ENCODE measurements at regions not wholly inside any gene's neighbourhood (a gene's known extent, or its start where the extent isn't known, plus 50 kb on each side); places are given as distances from the start of the nearest gene placed in this dataset.

DNA sequence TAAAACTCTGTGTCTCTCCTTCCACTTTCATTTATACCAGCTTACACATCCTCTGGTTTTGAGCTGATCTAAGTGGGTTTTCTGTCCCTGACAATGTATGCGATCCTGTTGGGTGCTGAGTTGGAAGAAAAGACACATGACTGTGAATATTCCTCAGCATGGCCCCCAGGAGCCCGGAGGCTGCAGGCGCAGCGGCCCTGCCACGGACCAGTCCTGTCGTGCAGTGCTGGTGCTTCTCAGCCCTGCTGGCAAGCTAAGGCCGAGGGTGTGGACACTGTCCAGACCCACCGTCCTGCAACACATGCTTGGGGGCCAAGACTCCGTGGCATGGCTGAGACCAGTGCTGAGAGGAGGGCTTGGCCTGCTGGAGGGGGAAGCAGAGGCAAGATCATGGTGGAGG, 328.9 kb upstream of the IRX2 start:
- no peak overlapping the region for H3K27ac ChIP-seq (ENCODE audit: low read depth, low read length)
- peak overlapping the region; percentile 36; the same call in 1 of the 2 replicates for H2BK5ac ChIP-seq (ENCODE audit: low read depth, low read length)
- CTCF ChIA-PET (ENCODE audit: partially characterized antibody) = interaction anchor here (1.0 to 1.5 kb wide), 3 partner anchors 24 to 523 kb away, joined by 3 to 4 read pairs (median 4); no protein-coding TSS in a partner anchor
- H4K8ac ChIP-seq (ENCODE audit: extremely low read depth, insufficient read depth, low read length) = no peak overlapping the region; the same call in 1 of the 2 replicates
- H3K36me3 ChIP-seq (ENCODE audit: control insufficient read depth in 2 of 4, insufficient read depth in 4 of 4, low read length in 3 of 4) = no peaks in the 10 kb centered on the region
- H2BK15ac ChIP-seq (ENCODE audit: low read length) = peak overlapping the region; percentile 40; the same call in 1 of the 2 replicates
- DNase-seq (ENCODE audit: low read depth in 1 of 2, low spot score in 2 of 2) (no peak), FAIRE-seq (no peak)
- no peaks in the 10 kb centered on the region for H3K79me1 ChIP-seq (ENCODE audit: low read depth, low read length)
- peak overlapping the region; percentile 48; the same call in 1 of the 2 replicates for H3K18ac ChIP-seq (ENCODE audit: extremely low read depth, low read length)
- H4K91ac ChIP-seq (replicated peaks; ENCODE audit: insufficient read length, low read length) = peak overlapping the region; percentile 45
- no peaks in the 10 kb centered on the region for H3K9me3 ChIP-seq (ENCODE audit: insufficient read depth in 2 of 2, low read depth in 1 of 2, low read length in 1 of 2)
- H3K23me2 ChIP-seq (ENCODE audit: low read depth, low read length) = no peaks in the 10 kb centered on the region
- H3K4me2 ChIP-seq (ENCODE audit: insufficient read depth in 1 of 2, low read depth in 2 of 2, low read length in 2 of 2) = no peak overlapping the region
- H3K4me3 ChIP-seq (ENCODE audit: extremely low read depth in 1 of 4, insufficient read depth in 2 of 4, low read depth in 3 of 4, low read length in 4 of 4) = no peak overlapping the region
- no peak overlapping the region for H2BK120ac ChIP-seq (replicated peaks; ENCODE audit: low read depth, low read length)
- no peaks in the 10 kb centered on the region for H3K79me2 ChIP-seq (ENCODE audit: control insufficient read depth in 1 of 2, insufficient read depth in 2 of 2, low read length in 2 of 2)
- no peak overlapping the region for H3K14ac ChIP-seq (ENCODE audit: insufficient read length)
- no peak overlapping the region for H2AK5ac ChIP-seq (ENCODE audit: low read depth, low read length)
- no peak overlapping the region for H2AFZ ChIP-seq (ENCODE audit: low read length)
- H3K4me1 ChIP-seq (replicated peaks in 1 of 4; ENCODE audit: control insufficient read depth in 3 of 4, insufficient read depth in 4 of 4, low read length in 3 of 4) = no peaks in the 10 kb centered on the region; a peak in 1 of 7 replicates
- peak overlapping the region; percentile 31; the same call in 1 of the 2 replicates for H2BK12ac ChIP-seq (ENCODE audit: low read depth, low read length)
- no peaks in the 10 kb centered on the region for H4K20me1 ChIP-seq (replicated peaks in 1 of 2; ENCODE audit: control insufficient read depth in 1 of 2, insufficient read depth in 2 of 2, low read length in 2 of 2)
- peak overlapping the region; percentile 48 for H3K4ac ChIP-seq (replicated peaks; ENCODE audit: insufficient read length, low read depth, low read length)
- H3K56ac ChIP-seq (replicated peaks; ENCODE audit: insufficient read length, low read depth, low read length) = no peak overlapping the region
- H3K23ac ChIP-seq (ENCODE audit: insufficient read length) = no peak overlapping the region
- 83% methylated on average over 8 of the region's 9 CpGs; no CpG with 5 or more reads in 1 of the 2 experiments for WGBS, 2 experiments (ENCODE audit: extremely low coverage in 1 of 2, insufficient coverage in 1 of 2, insufficient read length in 1 of 2, insufficient replicate concordance in 2 of 2, low coverage in 1 of 2, low lambda C conversion rate in 2 of 2, missing lambda C conversion rate in 1 of 2)
- no peak overlapping the region for H3K9ac ChIP-seq (replicated peaks in 1 of 4; ENCODE audit: extremely low read depth in 1 of 4, low read depth in 3 of 4, low read length in 3 of 4)
- no peaks in the 10 kb centered on the region; a peak in 1 of 7 replicates for H3K27me3 ChIP-seq (replicated peaks in 1 of 4; ENCODE audit: control insufficient read depth in 3 of 4, extremely low read depth in 1 of 4, insufficient read depth in 3 of 4, low read length in 3 of 4)
- H2BK20ac ChIP-seq (ENCODE audit: low read length) = peak overlapping the region; percentile 87
- POLR2A ChIA-PET (ENCODE audit: partially characterized antibody) = no interaction called here
- H4K5ac ChIP-seq (ENCODE audit: insufficient read length, low read depth, low read length) = peak overlapping the region; percentile 10
- TF ChIP-seq, protein P1, sequence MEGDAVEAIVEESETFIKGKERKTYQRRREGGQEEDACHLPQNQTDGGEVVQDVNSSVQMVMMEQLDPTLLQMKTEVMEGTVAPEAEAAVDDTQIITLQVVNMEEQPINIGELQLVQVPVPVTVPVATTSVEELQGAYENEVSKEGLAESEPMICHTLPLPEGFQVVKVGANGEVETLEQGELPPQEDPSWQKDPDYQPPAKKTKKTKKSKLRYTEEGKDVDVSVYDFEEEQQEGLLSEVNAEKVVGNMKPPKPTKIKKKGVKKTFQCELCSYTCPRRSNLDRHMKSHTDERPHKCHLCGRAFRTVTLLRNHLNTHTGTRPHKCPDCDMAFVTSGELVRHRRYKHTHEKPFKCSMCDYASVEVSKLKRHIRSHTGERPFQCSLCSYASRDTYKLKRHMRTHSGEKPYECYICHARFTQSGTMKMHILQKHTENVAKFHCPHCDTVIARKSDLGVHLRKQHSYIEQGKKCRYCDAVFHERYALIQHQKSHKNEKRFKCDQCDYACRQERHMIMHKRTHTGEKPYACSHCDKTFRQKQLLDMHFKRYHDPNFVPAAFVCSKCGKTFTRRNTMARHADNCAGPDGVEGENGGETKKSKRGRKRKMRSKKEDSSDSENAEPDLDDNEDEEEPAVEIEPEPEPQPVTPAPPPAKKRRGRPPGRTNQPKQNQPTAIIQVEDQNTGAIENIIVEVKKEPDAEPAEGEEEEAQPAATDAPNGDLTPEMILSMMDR (IDR thresholded peaks at IDR 0.05; ENCODE audit: control extremely low read depth in 1 of 3, insufficient read depth in 1 of 3, low read depth in 1 of 3, low read length in 3 of 3) = no peak
- TF ChIP-seq CREB1 (IDR thresholded peaks at IDR 0.05) (no peak), JUN (IDR thresholded peaks at IDR 0.05; ENCODE audit: low read depth, low read length) (no peak), SAP30 (IDR thresholded peaks at IDR 0.05; ENCODE audit: insufficient read depth, insufficient replicate concordance, low read length) (no peak), TCF12 (IDR thresholded peaks at IDR 0.05; ENCODE audit: low read depth, low read length) (no peak), FOSL1 (IDR thresholded peaks at IDR 0.05; ENCODE audit: insufficient read depth, low read depth, low read length) (no peak), CTBP2 (IDR thresholded peaks at IDR 0.05; ENCODE audit: borderline replicate concordance, insufficient read depth, insufficient read length, low read length) (no peak), SIRT6 (IDR thresholded peaks at IDR 0.05; ENCODE audit: low read length) (no peak), CEBPB (IDR thresholded peaks at IDR 0.05; ENCODE audit: low read depth, low read length) (no peak), CBX5 (IDR thresholded peaks at IDR 0.05; ENCODE audit: low read depth, low read length) (no peak), HDAC6 (IDR thresholded peaks at IDR 0.05; ENCODE audit: low read depth, low read length) (no peak), NRF1 (IDR thresholded peaks at IDR 0.05; ENCODE audit: low read depth, low read length) (no peak)
